CD4-positive, CD25-positive, alpha-beta regulatory T cell (primary cell): ENCODE measurements at regions not wholly inside any gene's neighbourhood (a gene's known extent, or its start where the extent isn't known, plus 50 kb on each side); places are given as distances from the start of the nearest gene placed in this dataset.

ENCODE experiments used
- ATAC-seq, 2 donors: fragments of 150-1000 bp; cut with Tn5 transposase; one replicate each; pipeline ENCODE4 v1.10.0; 2021; ENCODE audit warnings: low read depth in 2 of 2, moderate number of reproducible peaks in 2 of 2, moderate library complexity in 1 of 2
- DNase-seq, 3 donors: peaks; one replicate each; pipeline versions ENCODE4 v3.0.0 to v3.0.0-alpha.2; 2012 to 2022; ENCODE audit warnings: mixed read lengths in 1 of 3
- H3K27ac ChIP-seq: one replicate; pipeline ENCODE4 v1.7.0; 2013; ENCODE audit warnings: mild to moderate bottlenecking, low read length; ENCODE audit not compliant: insufficient read depth, poor library complexity, severe bottlenecking
- H3K27me3 ChIP-seq: one replicate; pipeline ENCODE4 v1.7.0; 2013; ENCODE audit warnings: low read length; ENCODE audit not compliant: control insufficient read depth, insufficient read depth
- H3K36me3 ChIP-seq: one replicate; pipeline ENCODE4 v1.7.0; 2013; ENCODE audit warnings: mild to moderate bottlenecking, low read length, moderate library complexity; ENCODE audit not compliant: control insufficient read depth, insufficient read depth
- H3K4me1 ChIP-seq: 2 replicates; pipeline ENCODE4 v1.7.0; 2013; ENCODE audit warnings: mild to moderate bottlenecking, low read length; ENCODE audit not compliant: insufficient read depth, control insufficient read depth, poor library complexity, severe bottlenecking
- H3K4me3 ChIP-seq: one replicate; pipeline ENCODE4 v1.7.0; 2013; ENCODE audit warnings: low read depth, mild to moderate bottlenecking, low read length, moderate library complexity
- H3K9me3 ChIP-seq, 2 experiments: 1 replicate in 1 of 2; 2 replicates in 1 of 2; pipeline ENCODE4 v1.7.0; 2013; ENCODE audit warnings: low read length in 2 of 2, mild to moderate bottlenecking in 1 of 2, moderate library complexity in 1 of 2; ENCODE audit not compliant: control insufficient read depth in 2 of 2
- H3K27ac Mint-ChIP-seq, 3 donors: one replicate each; pipeline ENCODE4 v1.8.0; 2020 to 2022; ENCODE audit warnings: mild to moderate bottlenecking in 3 of 3, mixed read lengths in 3 of 3, moderate library complexity in 2 of 3
- H3K27me3 Mint-ChIP-seq: one replicate; pipeline ENCODE4 v1.8.0; 2022; ENCODE audit warnings: mild to moderate bottlenecking, mixed read lengths
- H3K36me3 Mint-ChIP-seq: one replicate; pipeline ENCODE4 v1.8.0; 2020; ENCODE audit warnings: mixed read lengths
- H3K4me1 Mint-ChIP-seq, 4 donors: one replicate each; pipeline ENCODE4 v1.8.0; 2020 to 2022; ENCODE audit warnings: mixed read lengths in 4 of 4, mild to moderate bottlenecking in 1 of 4
- H3K4me3 Mint-ChIP-seq, 4 donors: one replicate each; pipeline ENCODE4 v1.8.0; 2020 to 2022; ENCODE audit warnings: mild to moderate bottlenecking in 4 of 4, mixed read lengths in 4 of 4, moderate library complexity in 3 of 4
- H3K9me3 Mint-ChIP-seq, 7 donors: one replicate each; pipeline ENCODE4 v1.8.0; 2020 to 2022; ENCODE audit warnings: mixed read lengths in 7 of 7, mild to moderate bottlenecking in 3 of 7, moderate library complexity in 2 of 7

GRCh38 chr3:16030342-16030741 is 144.1 kb upstream of the GALNT15 start:
- H3K36me3 Mint-ChIP-seq = no peaks in the 10 kb centered on the region
- H3K4me1 Mint-ChIP-seq = no peaks in the 10 kb centered on the region
- no peaks in the 10 kb centered on the region for H3K9me3 Mint-ChIP-seq
- Histone ChIP-seq H3K4me1 (no peaks in the 10 kb centered on the region), H3K27ac (no peak overlapping the region), H3K27me3 (no peaks in the 10 kb centered on the region), H3K9me3 (no peaks in the 10 kb centered on the region), H3K36me3 (no peaks in the 10 kb centered on the region), H3K4me3 (no peak overlapping the region)
- peaks cover 23% of the 10 kb centered on the region for H3K27me3 Mint-ChIP-seq
- H3K4me3 Mint-ChIP-seq = no peak overlapping the region
- DNase-seq (no peak), ATAC-seq (no peak)
- H3K27ac Mint-ChIP-seq = no peak overlapping the region

- H3K36me3 ChIP-seq = no peaks in the 10 kb centered on the region
- peaks cover 27% of the 10 kb centered on the region for H3K27me3 Mint-ChIP-seq
- DNase-seq (no peak), ATAC-seq (no peak)
- H3K27me3 ChIP-seq = no peaks in the 10 kb centered on the region
- H3K4me3 ChIP-seq = no peak overlapping the region
- no peaks in the 10 kb centered on the region for H3K9me3 ChIP-seq
- H3K36me3 Mint-ChIP-seq = no peaks in the 10 kb centered on the region
- no peak overlapping the region for H3K4me3 Mint-ChIP-seq
- no peaks in the 10 kb centered on the region for H3K4me1 Mint-ChIP-seq
- H3K9me3 Mint-ChIP-seq = peaks cover 0 to 2% (median 0%) of the 10 kb centered on the region in 7 donors
- no peak overlapping the region for H3K27ac Mint-ChIP-seq
- H3K27ac ChIP-seq = no peak overlapping the region
- no peaks in the 10 kb centered on the region for H3K4me1 ChIP-seq
Observed at GRCh38 chr3:16031434-16031833, 143.0 kb upstream of the GALNT15 start.

GRCh38 chr3:16033889-16034687 is 140.4 kb upstream of the GALNT15 start:
- no peak for ATAC-seq
- H3K27me3 ChIP-seq = peaks cover 2% of the 10 kb centered on the region

GRCh38 chr3:16040991-16041390 is 133.5 kb upstream of the GALNT15 start:
- DNase-seq = no peak
- Mint-ChIP-seq H3K36me3 (no peaks in the 10 kb centered on the region), H3K4me3 (no peak overlapping the region), H3K4me1 (no peaks in the 10 kb centered on the region), H3K27ac (no peak overlapping the region), H3K27me3 (peaks cover 32% of the 10 kb centered on the region), H3K9me3 (peaks cover 0 to 2% (median 0%) of the 10 kb centered on the region in 7 donors)
- no peaks in the 10 kb centered on the region for H3K9me3 ChIP-seq
- H3K4me3 ChIP-seq = no peak overlapping the region
- no peak for ATAC-seq
- no peak overlapping the region for H3K27ac ChIP-seq
- peaks cover 7% of the 10 kb centered on the region for H3K27me3 ChIP-seq
- H3K36me3 ChIP-seq = no peaks in the 10 kb centered on the region
- no peaks in the 10 kb centered on the region for H3K4me1 ChIP-seq

More at GRCh38 chr3:16033889-16034687, 140.4 kb upstream of the GALNT15 start:
- H3K4me1 ChIP-seq = no peaks in the 10 kb centered on the region
- H3K9me3 ChIP-seq = no peaks in the 10 kb centered on the region
- H3K4me3 Mint-ChIP-seq = no peak overlapping the region
- DNase-seq = no peak
- H3K4me1 Mint-ChIP-seq = no peaks in the 10 kb centered on the region
- peaks cover 0 to 2% (median 0%) of the 10 kb centered on the region in 7 donors for H3K9me3 Mint-ChIP-seq
- no peaks in the 10 kb centered on the region for H3K36me3 ChIP-seq
- peaks cover 32% of the 10 kb centered on the region for H3K27me3 Mint-ChIP-seq
- no peak overlapping the region for H3K27ac Mint-ChIP-seq
- no peaks in the 10 kb centered on the region for H3K36me3 Mint-ChIP-seq
- no peak overlapping the region for H3K4me3 ChIP-seq
- H3K27ac ChIP-seq = no peak overlapping the region

GRCh38 chr3:16048435-16049318 is 125.8 kb upstream of the GALNT15 start:
- Histone ChIP-seq H3K4me3 (peak overlapping the region; percentile 63), H3K36me3 (no peaks in the 10 kb centered on the region), H3K4me1 (peaks cover 3% of the 10 kb centered on the region), H3K27me3 (no peaks in the 10 kb centered on the region), H3K27ac (no peak overlapping the region), H3K9me3 (no peaks in the 10 kb centered on the region)
- Mint-ChIP-seq H3K9me3 (no peaks in the 10 kb centered on the region), H3K27me3 (peaks cover 10% of the 10 kb centered on the region), H3K36me3 (no peaks in the 10 kb centered on the region), H3K27ac (no peak overlapping the region), H3K4me3 (peak overlapping the region in 2 of 4 donors; percentile 15 to 36), H3K4me1 (peaks cover 0 to 6% (median 4%) of the 10 kb centered on the region in 4 donors)
- peak; percentile 15 to 70 (median 43) for DNase-seq
- peak; percentile 80 to 85 for ATAC-seq

- H3K36me3 ChIP-seq = no peaks in the 10 kb centered on the region
- no peak overlapping the region for H3K4me3 ChIP-seq
- Mint-ChIP-seq H3K36me3 (no peaks in the 10 kb centered on the region), H3K9me3 (no peaks in the 10 kb centered on the region), H3K4me1 (peaks cover 0 to 6% (median 4%) of the 10 kb centered on the region in 4 donors), H3K4me3 (no peak overlapping the region), H3K27ac (no peak overlapping the region), H3K27me3 (peaks cover 5% of the 10 kb centered on the region)
- H3K4me1 ChIP-seq = peaks cover 3% of the 10 kb centered on the region
- H3K27me3 ChIP-seq = no peaks in the 10 kb centered on the region
- ATAC-seq (no peak), DNase-seq (no peak)
- H3K27ac ChIP-seq = no peak overlapping the region
- H3K9me3 ChIP-seq = no peaks in the 10 kb centered on the region
Observed at GRCh38 chr3:16050641-16051467, 123.6 kb upstream of the GALNT15 start.

- H3K4me3 ChIP-seq = no peak overlapping the region
- Mint-ChIP-seq H3K27me3 (peaks cover 5% of the 10 kb centered on the region), H3K27ac (no peak overlapping the region), H3K9me3 (no peaks in the 10 kb centered on the region), H3K4me3 (no peak overlapping the region), H3K4me1 (peaks cover 0 to 6% (median 4%) of the 10 kb centered on the region in 4 donors), H3K36me3 (no peaks in the 10 kb centered on the region)
- ATAC-seq (no peak), DNase-seq (no peak)
- H3K27me3 ChIP-seq = no peaks in the 10 kb centered on the region
- H3K4me1 ChIP-seq = peaks cover 3% of the 10 kb centered on the region
- no peaks in the 10 kb centered on the region for H3K9me3 ChIP-seq
- no peak overlapping the region for H3K27ac ChIP-seq
- no peaks in the 10 kb centered on the region for H3K36me3 ChIP-seq
Observed at GRCh38 chr3:16051691-16052090, 122.8 kb upstream of the GALNT15 start.
